Superior temporal gyrus (tissue), 1 donor: ENCODE measurements at regions not wholly inside any gene's neighbourhood (a gene's known extent, or its start where the extent isn't known, plus 50 kb on each side); places are given as distances from the start of the nearest gene placed in this dataset.

ENCODE experiments used
- DNase-seq: peaks from one replicate; pipeline ENCODE4 v3.0.0-alpha.2; 2016; ENCODE audit errors: extremely low spot score

- DNase-seq: peak; percentile 54
These were observed 236.6 kb upstream of the GSE1 start for GRCh38 chr16:85376292-85377095.

- DNase-seq: no peak
These were observed 235.6 kb upstream of the GSE1 start for GRCh38 chr16:85377388-85378144.

- DNase-seq: no peak
These were observed 234.7 kb upstream of the GSE1 start for GRCh38 chr16:85378145-85379040.

GRCh38 chr16:85379041-85380001 is 233.8 kb upstream of the GSE1 start:
- no peak for DNase-seq

GRCh38 chr16:85380002-85380395 is 233.1 kb upstream of the GSE1 start:
- DNase-seq: no peak

- no peak for DNase-seq
These were observed 232.0 kb upstream of the GSE1 start for GRCh38 chr16:85380905-85381737.

GRCh38 chr16:85381738-85382592 is 231.2 kb upstream of the GSE1 start:
- DNase-seq: no peak

GRCh38 chr16:85382717-85383118 is 230.4 kb upstream of the GSE1 start:
- no peak for DNase-seq

GRCh38 chr16:85383836-85384832 is 229.0 kb upstream of the GSE1 start:
- DNase-seq: no peak

GRCh38 chr16:85384833-85385462 is 228.2 kb upstream of the GSE1 start:
- no peak for DNase-seq

- no peak for DNase-seq
These were observed 227.4 kb upstream of the GSE1 start for GRCh38 chr16:85385463-85386331.

GRCh38 chr16:85386467-85387170 is 226.5 kb upstream of the GSE1 start:
- no peak for DNase-seq

- no peak for DNase-seq
These were observed 226.0 kb upstream of the GSE1 start for GRCh38 chr16:85387171-85387507.

- no peak for DNase-seq
These were observed 225.3 kb upstream of the GSE1 start for GRCh38 chr16:85387731-85388295.

GRCh38 chr16:85389679-85390470 is 223.2 kb upstream of the GSE1 start:
- DNase-seq: no peak
